GM13976 (cell line): ENCODE measurements at regions not wholly inside any gene's neighbourhood (a gene's known extent, or its start where the extent isn't known, plus 50 kb on each side); places are given as distances from the start of the nearest gene placed in this dataset.

Experiments
- DNase-seq: peaks from one replicate; pipeline ENCODE4 v3.0.0; 2012; ENCODE audit warnings: low spot score
- CTCF ChIP-seq: IDR thresholded peaks from 2 replicates; pipeline ENCODE4 v1.5.1; 2012; ENCODE audit warnings: borderline replicate concordance, mild to moderate bottlenecking; ENCODE audit not compliant: insufficient read depth; ENCODE audit errors: extremely low read depth, missing control alignments, control extremely low read depth
- in situ Hi-C: fragments of 300-500 bp; cut with MboI; formaldehyde crosslinking; loops from one replicate; pipeline ENCODE4 v1.12.0; 2022; ENCODE audit warnings: low sequenced_read_pairs, mixed read lengths, inconsistent platforms; ENCODE audit not compliant: unreplicated experiment

- TF ChIP-seq CTCF = no peak
- DNase-seq = no peak
Observed at GRCh38 chr21:39084073-39084472, 99.2 kb downstream of the PSMG1 start.

GRCh38 chr21:39083377-39084008 lies 99.8 kb downstream of the PSMG1 start:
- DNase-seq = no peak
- no peak for TF ChIP-seq CTCF
- in situ Hi-C loops = no loop called here

More at GRCh38 chr21:39084073-39084472, 99.2 kb downstream of the PSMG1 start:
- in situ Hi-C loops = no loop called here

- DNase-seq = no peak
- no peak for TF ChIP-seq CTCF
- in situ Hi-C loops = no loop called here
Observed at GRCh38 chr21:39082656-39083376, 100.4 kb downstream of the PSMG1 start.

GRCh38 chr21:39080366-39080765 lies 102.9 kb downstream of the PSMG1 start:
- no peak for DNase-seq
- TF ChIP-seq CTCF = no peak
- in situ Hi-C loops = no loop called here

- no peak for TF ChIP-seq CTCF
- no peak for DNase-seq
- in situ Hi-C loops = no loop called here
Observed at GRCh38 chr21:39079617-39080016, 103.6 kb downstream of the PSMG1 start.

- TF ChIP-seq CTCF = no peak
- DNase-seq = no peak
- in situ Hi-C loops = no loop called here
Observed at GRCh38 chr21:39078322-39079065, 104.8 kb downstream of the PSMG1 start.
